Neural cell (in vitro differentiated cells): ENCODE measurements at regions not wholly inside any gene's neighbourhood (a gene's known extent, or its start where the extent isn't known, plus 50 kb on each side); places are given as distances from the start of the nearest gene placed in this dataset.

Experiments used
- H2AFZ ChIP-seq: fragments of 200-600, 300-800 bp; sonication (generic), shearing (Covaris generic); 2 replicates; pipeline ENCODE4 v1.6.0; 2014; ENCODE audit warnings: low read depth, mild to moderate bottlenecking, antibody characterized with exemption, low read length, moderate library complexity
- H3F3A ChIP-seq: fragments of 200-600 bp; shearing (Covaris generic); 2 replicates; pipeline ENCODE4 v1.6.1; 2016; ENCODE audit warnings: mild to moderate bottlenecking, moderate library complexity, mixed read lengths, antibody characterized with exemption, low read length; ENCODE audit not compliant: insufficient read depth, poor library complexity, severe bottlenecking
- H3K27ac ChIP-seq: fragments of 200-600, 300-800 bp; sonication (generic), shearing (Covaris generic); 2 replicates; pipeline ENCODE4 v1.5.1; 2014; ENCODE audit warnings: mild to moderate bottlenecking, low read length, moderate library complexity
- H3K27me3 ChIP-seq: fragments of 300-800, 200-600 bp; sonication (generic), shearing (Covaris generic); 2 replicates; pipeline ENCODE4 v1.6.0; 2014; ENCODE audit warnings: mild to moderate bottlenecking, low read depth, low read length, moderate library complexity; ENCODE audit not compliant: insufficient read depth
- H3K36me3 ChIP-seq: fragments of 300-800, 200-600 bp; sonication (generic), shearing (Covaris generic); 2 replicates; pipeline ENCODE4 v1.5.1; 2014; ENCODE audit warnings: mild to moderate bottlenecking, antibody characterized with exemption, low read length, moderate library complexity; ENCODE audit not compliant: insufficient read depth
- H3K4me2 ChIP-seq: fragments of 300-800, 200-600 bp; sonication (generic), shearing (Covaris generic); 2 replicates; pipeline ENCODE4 v1.6.0; 2014; ENCODE audit warnings: mild to moderate bottlenecking, low read length
- H3K4me3 ChIP-seq: fragments of 300-800, 200-600 bp; sonication (generic), shearing (Covaris generic); 2 replicates; pipeline ENCODE4 v1.5.1; 2014; ENCODE audit warnings: mild to moderate bottlenecking, low read length, moderate library complexity
- H3K79me2 ChIP-seq: fragments of 200-600 bp; shearing (Covaris generic); replicated peaks from 2 replicates; pipeline ENCODE4 v1.6.0; 2014; ENCODE audit warnings: mild to moderate bottlenecking, low read length, moderate library complexity; ENCODE audit not compliant: insufficient read depth
- H3K9ac ChIP-seq: fragments of 300-800, 200-600 bp; sonication (generic), shearing (Covaris generic); 2 replicates; pipeline ENCODE4 v1.6.1; 2016; ENCODE audit warnings: mild to moderate bottlenecking, low read length, mixed read lengths
- H3K9me2 ChIP-seq: fragments of 200-600 bp; shearing (Covaris generic); 2 replicates; pipeline ENCODE4 v1.6.1; 2016; ENCODE audit warnings: mild to moderate bottlenecking, low read length, mixed read lengths; ENCODE audit not compliant: insufficient read depth
- H3K9me3 ChIP-seq: fragments of 200-600, 300-800 bp; sonication (generic), shearing (Covaris generic); 2 replicates; pipeline ENCODE4 v1.6.1; 2016; ENCODE audit warnings: mild to moderate bottlenecking, mixed run types, low read length, moderate library complexity, mixed read lengths
- H4K20me1 ChIP-seq: fragments of 200-600 bp; shearing (Covaris generic); 2 replicates; pipeline ENCODE4 v1.6.1; 2016; ENCODE audit warnings: mild to moderate bottlenecking, mixed run types; ENCODE audit not compliant: insufficient read depth
- EP300 ChIP-seq: fragments of 450-650 bp; conservative IDR thresholded peaks from 2 replicates; pipeline ENCODE4 v1.6.1; 2014; ENCODE audit warnings: antibody characterized with exemption, mild to moderate bottlenecking, moderate library complexity; ENCODE audit not compliant: poor library complexity, severe bottlenecking
- EZH2 ChIP-seq: fragments of 200-600, 300-800 bp; shearing (Covaris generic), sonication (generic); IDR thresholded peaks from 2 replicates; pipeline ENCODE4 v1.6.1; 2014; ENCODE audit warnings: antibody characterized with exemption, low read length, borderline replicate concordance, mild to moderate bottlenecking; ENCODE audit not compliant: insufficient read depth, poor library complexity, severe bottlenecking
- MXI1 ChIP-seq: fragments of 450-650 bp; conservative IDR thresholded peaks from 2 replicates; pipeline ENCODE4 v1.6.1; 2014; ENCODE audit warnings: antibody characterized with exemption, mild to moderate bottlenecking; ENCODE audit not compliant: poor library complexity, severe bottlenecking
- POLR2AphosphoS5 ChIP-seq: IDR thresholded peaks from 2 replicates; pipeline ENCODE4 v1.6.1; 2012
- RAD21 ChIP-seq: fragments of 450-650 bp; conservative IDR thresholded peaks from 2 replicates; pipeline ENCODE4 v1.6.1; 2014; ENCODE audit warnings: antibody characterized with exemption, mild to moderate bottlenecking, moderate library complexity
- SMC3 ChIP-seq: fragments of 450-650 bp; conservative IDR thresholded peaks from 2 replicates; pipeline ENCODE4 v1.6.1; 2014; ENCODE audit warnings: antibody characterized with exemption, mild to moderate bottlenecking, moderate library complexity; ENCODE audit not compliant: poor library complexity
- TAF1 ChIP-seq: IDR thresholded peaks from 2 replicates; pipeline ENCODE4 v1.6.1; 2012; ENCODE audit warnings: low read depth
- TF ChIP-seq, protein P1 (sequence below): fragments of 450-650 bp; IDR thresholded peaks from 2 replicates; pipeline ENCODE4 v1.5.1; 2014; ENCODE audit warnings: antibody characterized with exemption, mild to moderate bottlenecking, moderate library complexity; ENCODE audit not compliant: poor library complexity, severe bottlenecking
- TF ChIP-seq, protein P2 (sequence below): IDR thresholded peaks from 2 replicates; pipeline ENCODE4 v1.6.1; 2012; ENCODE audit warnings: borderline replicate concordance

DNA sequence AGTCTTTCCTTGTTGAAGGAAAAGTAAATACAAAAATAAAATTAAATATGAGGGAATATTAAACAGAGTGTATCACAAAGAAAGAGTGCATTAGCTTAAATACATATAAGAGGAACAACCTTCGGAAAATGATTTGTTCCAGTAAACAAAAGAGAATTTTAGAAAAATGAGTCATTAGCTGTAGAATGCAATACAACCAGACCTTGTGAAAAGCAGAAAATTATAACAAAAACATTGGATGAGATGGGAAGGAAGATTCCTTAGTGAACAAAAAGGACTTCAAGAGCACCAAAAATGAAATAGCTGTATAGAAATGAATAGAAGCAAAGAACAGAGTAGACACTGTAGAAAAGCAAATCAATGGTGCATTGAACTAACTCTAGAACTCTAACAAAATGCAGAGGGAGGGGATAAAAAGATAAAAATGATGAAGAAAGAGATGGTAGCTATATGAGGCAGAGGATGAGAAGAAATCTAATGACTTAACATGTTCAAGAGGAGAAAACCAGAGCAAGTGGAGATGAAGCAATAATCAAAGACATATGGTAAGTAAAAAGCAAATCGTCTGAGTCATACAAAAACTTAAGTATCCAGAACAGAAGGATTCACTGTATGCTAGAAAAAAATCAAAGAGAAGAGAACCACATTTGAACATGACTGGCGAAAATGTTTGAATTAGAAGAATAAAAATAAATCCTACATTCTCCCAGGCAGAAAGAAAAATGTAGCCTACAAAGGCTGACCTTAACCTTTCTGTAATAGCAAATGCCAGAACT, 190.5 kb downstream of the TMEM26 start:
- Histone ChIP-seq H3K9me3 (no peaks in the 10 kb centered on the region), H3K27me3 (no peaks in the 10 kb centered on the region), H4K20me1 (no peaks in the 10 kb centered on the region), H3K9ac (no peak overlapping the region), H3K27ac (no peak overlapping the region), H2AFZ (no peak overlapping the region), H3K36me3 (no peaks in the 10 kb centered on the region), H3K4me2 (no peak overlapping the region), H3F3A (no peaks in the 10 kb centered on the region), H3K9me2 (no peaks in the 10 kb centered on the region), H3K4me3 (no peak overlapping the region), H3K79me2 (no peaks in the 10 kb centered on the region)
- no peak for TF ChIP-seq EP300
- no peak for TF ChIP-seq SMC3
- TF ChIP-seq, protein P1, sequence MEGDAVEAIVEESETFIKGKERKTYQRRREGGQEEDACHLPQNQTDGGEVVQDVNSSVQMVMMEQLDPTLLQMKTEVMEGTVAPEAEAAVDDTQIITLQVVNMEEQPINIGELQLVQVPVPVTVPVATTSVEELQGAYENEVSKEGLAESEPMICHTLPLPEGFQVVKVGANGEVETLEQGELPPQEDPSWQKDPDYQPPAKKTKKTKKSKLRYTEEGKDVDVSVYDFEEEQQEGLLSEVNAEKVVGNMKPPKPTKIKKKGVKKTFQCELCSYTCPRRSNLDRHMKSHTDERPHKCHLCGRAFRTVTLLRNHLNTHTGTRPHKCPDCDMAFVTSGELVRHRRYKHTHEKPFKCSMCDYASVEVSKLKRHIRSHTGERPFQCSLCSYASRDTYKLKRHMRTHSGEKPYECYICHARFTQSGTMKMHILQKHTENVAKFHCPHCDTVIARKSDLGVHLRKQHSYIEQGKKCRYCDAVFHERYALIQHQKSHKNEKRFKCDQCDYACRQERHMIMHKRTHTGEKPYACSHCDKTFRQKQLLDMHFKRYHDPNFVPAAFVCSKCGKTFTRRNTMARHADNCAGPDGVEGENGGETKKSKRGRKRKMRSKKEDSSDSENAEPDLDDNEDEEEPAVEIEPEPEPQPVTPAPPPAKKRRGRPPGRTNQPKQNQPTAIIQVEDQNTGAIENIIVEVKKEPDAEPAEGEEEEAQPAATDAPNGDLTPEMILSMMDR, result no peak
- TF ChIP-seq, protein P2, sequence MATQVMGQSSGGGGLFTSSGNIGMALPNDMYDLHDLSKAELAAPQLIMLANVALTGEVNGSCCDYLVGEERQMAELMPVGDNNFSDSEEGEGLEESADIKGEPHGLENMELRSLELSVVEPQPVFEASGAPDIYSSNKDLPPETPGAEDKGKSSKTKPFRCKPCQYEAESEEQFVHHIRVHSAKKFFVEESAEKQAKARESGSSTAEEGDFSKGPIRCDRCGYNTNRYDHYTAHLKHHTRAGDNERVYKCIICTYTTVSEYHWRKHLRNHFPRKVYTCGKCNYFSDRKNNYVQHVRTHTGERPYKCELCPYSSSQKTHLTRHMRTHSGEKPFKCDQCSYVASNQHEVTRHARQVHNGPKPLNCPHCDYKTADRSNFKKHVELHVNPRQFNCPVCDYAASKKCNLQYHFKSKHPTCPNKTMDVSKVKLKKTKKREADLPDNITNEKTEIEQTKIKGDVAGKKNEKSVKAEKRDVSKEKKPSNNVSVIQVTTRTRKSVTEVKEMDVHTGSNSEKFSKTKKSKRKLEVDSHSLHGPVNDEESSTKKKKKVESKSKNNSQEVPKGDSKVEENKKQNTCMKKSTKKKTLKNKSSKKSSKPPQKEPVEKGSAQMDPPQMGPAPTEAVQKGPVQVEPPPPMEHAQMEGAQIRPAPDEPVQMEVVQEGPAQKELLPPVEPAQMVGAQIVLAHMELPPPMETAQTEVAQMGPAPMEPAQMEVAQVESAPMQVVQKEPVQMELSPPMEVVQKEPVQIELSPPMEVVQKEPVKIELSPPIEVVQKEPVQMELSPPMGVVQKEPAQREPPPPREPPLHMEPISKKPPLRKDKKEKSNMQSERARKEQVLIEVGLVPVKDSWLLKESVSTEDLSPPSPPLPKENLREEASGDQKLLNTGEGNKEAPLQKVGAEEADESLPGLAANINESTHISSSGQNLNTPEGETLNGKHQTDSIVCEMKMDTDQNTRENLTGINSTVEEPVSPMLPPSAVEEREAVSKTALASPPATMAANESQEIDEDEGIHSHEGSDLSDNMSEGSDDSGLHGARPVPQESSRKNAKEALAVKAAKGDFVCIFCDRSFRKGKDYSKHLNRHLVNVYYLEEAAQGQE, result no peak
- TF ChIP-seq POLR2AphosphoS5, result no peak
- TF ChIP-seq MXI1, result no peak
- no peak for TF ChIP-seq EZH2
- TF ChIP-seq RAD21, result no peak

DNA sequence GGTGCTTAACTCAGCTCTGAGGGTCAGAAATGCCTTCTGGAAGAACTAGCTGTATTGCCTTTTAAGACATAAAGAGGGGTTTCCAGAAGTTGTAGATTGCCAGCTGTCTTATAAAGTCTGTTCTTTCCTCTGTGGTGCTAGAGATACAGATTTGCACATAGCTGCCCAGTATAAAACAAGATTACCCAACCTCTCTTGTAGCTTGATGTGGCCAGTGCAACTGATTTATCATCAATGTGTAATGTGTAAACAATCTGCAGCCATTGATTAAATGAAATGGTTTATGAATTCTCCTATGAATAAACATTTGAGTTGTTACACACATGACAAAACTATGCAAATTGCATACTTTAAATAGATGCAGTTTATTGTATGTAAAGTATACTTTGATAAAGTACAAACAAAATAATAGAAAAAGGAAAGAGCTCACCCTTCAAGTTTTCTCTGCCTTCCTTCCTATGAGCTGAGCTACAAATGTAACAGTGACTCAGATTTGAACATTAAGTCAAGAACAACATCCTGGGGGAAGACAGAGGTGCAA, 195.2 kb downstream of the TMEM26 start:
- Histone ChIP-seq H3F3A (no peaks in the 10 kb centered on the region), H4K20me1 (no peaks in the 10 kb centered on the region), H3K9me2 (no peaks in the 10 kb centered on the region), H2AFZ (no peak overlapping the region), H3K79me2 (no peaks in the 10 kb centered on the region), H3K27ac (no peak overlapping the region), H3K27me3 (no peaks in the 10 kb centered on the region), H3K4me2 (no peak overlapping the region), H3K4me3 (no peak overlapping the region), H3K36me3 (no peaks in the 10 kb centered on the region), H3K9me3 (peaks cover 8% of the 10 kb centered on the region), H3K9ac (no peak overlapping the region)
- TF ChIP-seq POLR2AphosphoS5 (no peak), MXI1 (no peak), EP300 (no peak), TAF1 (no peak), SMC3 (no peak), RAD21 (no peak), EZH2 (no peak)
- TF ChIP-seq, protein P1, result no peak
- TF ChIP-seq, protein P2, result no peak
